IMR-90 (cell line): ENCODE measurements at regions not wholly inside any gene's neighbourhood (a gene's known extent, or its start where the extent isn't known, plus 50 kb on each side); places are given as distances from the start of the nearest gene placed in this dataset.

Source experiments
- ATAC-seq: fragments of 200-7000 bp; cut with Tn5 transposase; 2 replicates; pipeline ENCODE4 v1.9.1; 2020; ENCODE audit warnings: low read depth, mild to moderate bottlenecking, moderate library complexity
- BruUV-seq: library from RNA; stranded (reverse); fragments of 400-500 nt; replicated peaks from 2 replicates; lab custom pipeline; 2021; lab: Mats Ljungman, UMichigan
- CTCF ChIA-PET: fragments of 300-600 bp; formaldehyde crosslinking; extraction: SDS; loops from one replicate; lab custom pipeline; 2021; ENCODE audit warnings: antibody characterized with exemption; lab: Yijun Ruan, JAX
- POLR2A ChIA-PET: fragments of 300-600 bp; sonication (Branson Sonifier 250); formaldehyde crosslinking; loops from one replicate; lab custom pipeline; 2022; ENCODE audit warnings: antibody characterized with exemption; ENCODE audit not compliant: unreplicated experiment; lab: Charles Lee
- DNase-seq: peaks from one replicate; pipeline ENCODE4 v3.0.0; 2013
- H2AFZ ChIP-seq: replicated peaks from 2 replicates; pipeline ENCODE3; 2013; ENCODE audit warnings: low read length, mild to moderate bottlenecking; ENCODE audit not compliant: poor library complexity
- H2AK5ac ChIP-seq: 2 replicates; pipeline ENCODE4 v1.6.1; 2013; ENCODE audit warnings: low read depth, low read length, inconsistent platforms
- H2AK9ac ChIP-seq: replicated peaks from 2 replicates; pipeline ENCODE3; 2013; ENCODE audit warnings: mild to moderate bottlenecking, low read depth, low read length, moderate library complexity; ENCODE audit not compliant: poor library complexity
- H2BK120ac ChIP-seq: 2 replicates; pipeline ENCODE4 v1.6.1; 2013; ENCODE audit warnings: low read depth, low read length, inconsistent platforms
- H2BK15ac ChIP-seq: 3 replicates; pipeline ENCODE4 v1.6.1; 2013; ENCODE audit warnings: low read depth, low read length, inconsistent platforms
- H2BK20ac ChIP-seq: 2 replicates; pipeline ENCODE4 v1.6.1; 2013; ENCODE audit warnings: low read depth, mild to moderate bottlenecking, inconsistent platforms, low read length, moderate library complexity
- H2BK5ac ChIP-seq: 2 replicates; pipeline ENCODE4 v1.6.1; 2013; ENCODE audit warnings: mild to moderate bottlenecking, low read depth, low read length, inconsistent platforms; ENCODE audit not compliant: poor library complexity, severe bottlenecking
- H3K14ac ChIP-seq: replicated peaks from 2 replicates; pipeline ENCODE4 v1.6.1; 2013; ENCODE audit warnings: low read depth, low read length, inconsistent platforms
- H3K18ac ChIP-seq: 2 replicates; pipeline ENCODE4 v1.6.1; 2013; ENCODE audit warnings: low read depth, low read length, control low read depth
- H3K23ac ChIP-seq: 2 replicates; pipeline ENCODE4 v1.6.1; 2013; ENCODE audit warnings: low read depth, low read length, inconsistent platforms
- H3K27ac ChIP-seq: 2 replicates; pipeline ENCODE4 v1.5.1; 2013; ENCODE audit warnings: mild to moderate bottlenecking, control low read depth, low read length; ENCODE audit not compliant: insufficient read depth
- H3K27me3 ChIP-seq: 2 replicates; pipeline ENCODE4 v1.6.1; 2013; ENCODE audit warnings: low read length; ENCODE audit not compliant: control insufficient read depth, insufficient read depth
- H3K36me3 ChIP-seq: 2 replicates; pipeline ENCODE4 v1.6.1; 2013; ENCODE audit warnings: low read length, mixed read lengths; ENCODE audit not compliant: control insufficient read depth, insufficient read depth
- H3K4ac ChIP-seq: 2 replicates; pipeline ENCODE4 v1.6.1; 2013; ENCODE audit warnings: low read depth, low read length, inconsistent platforms
- H3K4me1 ChIP-seq: 2 replicates; pipeline ENCODE4 v1.6.1; 2013; ENCODE audit warnings: low read length, mixed read lengths; ENCODE audit not compliant: control insufficient read depth, insufficient read depth
- H3K4me2 ChIP-seq: 2 replicates; pipeline ENCODE4 v1.6.1; 2013; ENCODE audit warnings: low read depth, mild to moderate bottlenecking, control low read depth, low read length, moderate library complexity
- H3K4me3 ChIP-seq: 2 replicates; pipeline ENCODE4 v1.5.1; 2013; ENCODE audit warnings: low read depth, mild to moderate bottlenecking, control low read depth, low read length, moderate library complexity; ENCODE audit not compliant: insufficient read depth
- H3K56ac ChIP-seq: 2 replicates; pipeline ENCODE4 v1.6.1; 2013; ENCODE audit warnings: low read length, inconsistent platforms; ENCODE audit not compliant: insufficient read depth; ENCODE audit errors: extremely low read depth
- H3K79me1 ChIP-seq, 2 experiments: 2 replicates each; pipeline ENCODE4 v1.6.1; 2013; ENCODE audit warnings: low read length in 2 of 2, inconsistent platforms in 1 of 2, low read depth in 1 of 2
- H3K9ac ChIP-seq: 2 replicates; pipeline ENCODE4 v1.6.1; 2013; ENCODE audit warnings: low read depth, low read length, control low read depth
- H3K9me1 ChIP-seq: 2 replicates; pipeline ENCODE4 v1.6.1; 2013; ENCODE audit warnings: low read length, inconsistent platforms; ENCODE audit not compliant: insufficient read depth
- H3K9me3 ChIP-seq: 2 replicates; pipeline ENCODE4 v1.6.1; 2013; ENCODE audit warnings: low read length; ENCODE audit not compliant: control insufficient read depth, insufficient read depth
- H4K20me1 ChIP-seq: 2 replicates; pipeline ENCODE4 v1.6.1; 2013; ENCODE audit warnings: low read length, inconsistent platforms; ENCODE audit not compliant: insufficient read depth
- H4K5ac ChIP-seq: 2 replicates; pipeline ENCODE4 v1.6.1; 2013; ENCODE audit warnings: mild to moderate bottlenecking, low read depth, low read length, control low read depth
- H4K8ac ChIP-seq, 2 experiments: 2 replicates each; pipeline ENCODE4 v1.6.1; 2013; ENCODE audit warnings: low read depth in 2 of 2, low read length in 2 of 2, control low read depth in 1 of 2, inconsistent platforms in 1 of 2
- H4K91ac ChIP-seq: 2 replicates; pipeline ENCODE4 v1.6.1; 2013; ENCODE audit warnings: low read depth, low read length, inconsistent platforms; ENCODE audit not compliant: insufficient read depth
- CEBPB ChIP-seq: IDR thresholded peaks from 2 replicates; pipeline ENCODE4 v1.6.1; 2012; ENCODE audit warnings: low read depth, low read length, improper control_type of control experiment
- CHD1 ChIP-seq: IDR thresholded peaks from 2 replicates; pipeline ENCODE4 v1.6.1; 2012; ENCODE audit warnings: low read depth, low read length, improper control_type of control experiment
- MAFK ChIP-seq: IDR thresholded peaks from 2 replicates; pipeline ENCODE4 v1.6.1; 2012; ENCODE audit warnings: low read depth, low read length, improper control_type of control experiment
- MXI1 ChIP-seq: IDR thresholded peaks from 2 replicates; pipeline ENCODE4 v1.6.1; 2012; ENCODE audit warnings: low read depth, mild to moderate bottlenecking, low read length, moderate library complexity, borderline replicate concordance
- NFE2L2 ChIP-seq: fragments of 150-350 bp; IDR thresholded peaks from 2 replicates; pipeline ENCODE4 v1.6.1; 2016; ENCODE audit warnings: low read depth, mild to moderate bottlenecking, low read length
- RFX5 ChIP-seq: IDR thresholded peaks from 2 replicates; pipeline ENCODE4 v1.8.0; 2012; ENCODE audit warnings: low read depth, mild to moderate bottlenecking, low read length, moderate library complexity
- WGBS, 2 experiments: methylation state at CpG; one replicate each; pipeline versions ENCODE4 v1.1.5 to v1.1.7; 2013; ENCODE audit warnings: missing lambda C conversion rate in 2 of 2; ENCODE audit not compliant: insufficient read length in 1 of 2; ENCODE audit errors: extremely low coverage in 2 of 2; 5-methylcytosine and 5-hydroxymethylcytosine counted together
- dilution Hi-C: fragments of 300-500 bp; cut with HindIII; formaldehyde crosslinking; loops from one replicate; pipeline ENCODE4 v1.14.3; 2018; ENCODE audit warnings: low sequenced_read_pairs; ENCODE audit not compliant: unreplicated experiment
- in situ Hi-C: fragments of 300-500 bp; cut with MboI; formaldehyde crosslinking; loops from 3 replicates; pipeline ENCODE4 v1.14.3; 2019; ENCODE audit warnings: low sequenced_read_pairs, inconsistent platforms, mixed read lengths
- intact Hi-C: fragments of 100-400 bp; cut with micrococcal nuclease; formaldehyde crosslinking; loops from 2 replicates; pipeline ENCODE4 v1.10.0; 2022
- TF ChIP-seq, protein P1 (sequence below): fragments of 150-350 bp; IDR thresholded peaks from 2 replicates; pipeline ENCODE4 v1.6.1; 2017; ENCODE audit warnings: mild to moderate bottlenecking, antibody characterized with exemption, low read length, low read depth
- TF ChIP-seq, protein P2 (sequence below): fragments of 150-350 bp; IDR thresholded peaks from 2 replicates; pipeline ENCODE4 v1.6.1; 2016; ENCODE audit warnings: low read depth, mild to moderate bottlenecking, low read length, moderate library complexity, borderline replicate concordance

DNA sequence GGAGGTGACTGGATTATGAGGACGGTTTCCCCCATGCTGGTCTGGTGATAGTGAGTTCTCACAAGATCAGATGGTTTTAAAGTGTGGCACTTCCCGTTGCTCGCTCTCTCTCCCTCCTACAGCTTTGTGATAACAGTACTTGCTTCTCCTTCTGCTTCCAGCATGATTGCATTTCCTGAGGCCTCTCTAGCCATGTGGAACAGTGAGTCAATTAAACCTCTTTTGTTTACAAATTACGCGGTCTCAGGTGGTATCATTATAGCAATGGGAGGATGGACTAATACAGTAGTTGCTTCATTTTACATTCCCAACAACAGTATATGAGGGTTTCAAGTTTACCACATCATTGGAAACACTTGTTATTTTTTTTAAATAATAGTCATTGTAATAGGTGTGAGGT is 937.3 kb upstream of the ARRDC3 start:
- intact Hi-C loops (no loop called here), dilution Hi-C loops (no loop called here), in situ Hi-C loops (loop anchor here (25.0 kb wide), 4 partner anchors 767 to 1592 kb away; partner anchors contain the start of genes NR2F1 and NR2F1-AS1)
- no peak overlapping the region for H2AFZ ChIP-seq
- H2BK20ac ChIP-seq, result no peak overlapping the region
- H3K9me3 ChIP-seq, result no peaks in the 10 kb centered on the region
- no peaks in the 10 kb centered on the region for H4K20me1 ChIP-seq
- H3K4me3 ChIP-seq, result no peak overlapping the region
- no peak overlapping the region for H2AK9ac ChIP-seq
- H4K8ac ChIP-seq, result no peak overlapping the region
- H3K9ac ChIP-seq, result no peak overlapping the region
- H3K18ac ChIP-seq, result no peak overlapping the region
- no peak overlapping the region for H2BK120ac ChIP-seq
- H3K23ac ChIP-seq, result no peak overlapping the region
- no TSS peak for BruUV-seq
- H4K5ac ChIP-seq, result no peak overlapping the region
- no CpG with 5 or more reads among the region's 5 CpGs for WGBS, 2 experiments
- no peak overlapping the region for H3K4ac ChIP-seq
- ChIA-PET POLR2A (no interaction called here), CTCF (no interaction called here)
- no peak overlapping the region for H2BK5ac ChIP-seq
- no peaks in the 10 kb centered on the region for H3K79me1 ChIP-seq
- no peak for ATAC-seq
- H3K4me2 ChIP-seq, result no peak overlapping the region
- no peak overlapping the region for H2AK5ac ChIP-seq
- H3K14ac ChIP-seq, result no peak overlapping the region
- DNase-seq, result no peak
- H4K91ac ChIP-seq, result no peak overlapping the region
- no peaks in the 10 kb centered on the region for H3K36me3 ChIP-seq
- H3K9me1 ChIP-seq, result no peaks in the 10 kb centered on the region
- no peak overlapping the region for H3K56ac ChIP-seq
- H3K27me3 ChIP-seq, result no peaks in the 10 kb centered on the region
- H3K27ac ChIP-seq, result no peak overlapping the region
- H3K4me1 ChIP-seq, result no peaks in the 10 kb centered on the region
- no peak for TF ChIP-seq CEBPB
- no peak for TF ChIP-seq RFX5
- TF ChIP-seq, protein P1, sequence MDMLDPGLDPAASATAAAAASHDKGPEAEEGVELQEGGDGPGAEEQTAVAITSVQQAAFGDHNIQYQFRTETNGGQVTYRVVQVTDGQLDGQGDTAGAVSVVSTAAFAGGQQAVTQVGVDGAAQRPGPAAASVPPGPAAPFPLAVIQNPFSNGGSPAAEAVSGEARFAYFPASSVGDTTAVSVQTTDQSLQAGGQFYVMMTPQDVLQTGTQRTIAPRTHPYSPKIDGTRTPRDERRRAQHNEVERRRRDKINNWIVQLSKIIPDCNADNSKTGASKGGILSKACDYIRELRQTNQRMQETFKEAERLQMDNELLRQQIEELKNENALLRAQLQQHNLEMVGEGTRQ, result no peak
- no peak for TF ChIP-seq NFE2L2
- no peak for TF ChIP-seq MXI1
- TF ChIP-seq CHD1, result no peak
- no peak for TF ChIP-seq MAFK
- TF ChIP-seq, protein P2, sequence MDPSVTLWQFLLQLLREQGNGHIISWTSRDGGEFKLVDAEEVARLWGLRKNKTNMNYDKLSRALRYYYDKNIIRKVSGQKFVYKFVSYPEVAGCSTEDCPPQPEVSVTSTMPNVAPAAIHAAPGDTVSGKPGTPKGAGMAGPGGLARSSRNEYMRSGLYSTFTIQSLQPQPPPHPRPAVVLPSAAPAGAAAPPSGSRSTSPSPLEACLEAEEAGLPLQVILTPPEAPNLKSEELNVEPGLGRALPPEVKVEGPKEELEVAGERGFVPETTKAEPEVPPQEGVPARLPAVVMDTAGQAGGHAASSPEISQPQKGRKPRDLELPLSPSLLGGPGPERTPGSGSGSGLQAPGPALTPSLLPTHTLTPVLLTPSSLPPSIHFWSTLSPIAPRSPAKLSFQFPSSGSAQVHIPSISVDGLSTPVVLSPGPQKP, result no peak
- no peak overlapping the region for H2BK15ac ChIP-seq
